HG03066 (cell line): ENCODE measurements at regions not wholly inside any gene's neighbourhood (a gene's known extent, or its start where the extent isn't known, plus 50 kb on each side); places are given as distances from the start of the nearest gene placed in this dataset.
"Not testable (repeated sequence)": the region's sequence is repeated elsewhere in the genome, so short reads cannot be mapped to it uniquely, and the experiment has no call there.

ENCODE experiments used
- ATAC-seq: cut with Tn5 transposase; IDR thresholded peaks from one replicate; pipeline ENCODE4 v1.9.1; 2021; ENCODE audit warnings: low read depth; ENCODE audit not compliant: unreplicated experiment

DNA sequence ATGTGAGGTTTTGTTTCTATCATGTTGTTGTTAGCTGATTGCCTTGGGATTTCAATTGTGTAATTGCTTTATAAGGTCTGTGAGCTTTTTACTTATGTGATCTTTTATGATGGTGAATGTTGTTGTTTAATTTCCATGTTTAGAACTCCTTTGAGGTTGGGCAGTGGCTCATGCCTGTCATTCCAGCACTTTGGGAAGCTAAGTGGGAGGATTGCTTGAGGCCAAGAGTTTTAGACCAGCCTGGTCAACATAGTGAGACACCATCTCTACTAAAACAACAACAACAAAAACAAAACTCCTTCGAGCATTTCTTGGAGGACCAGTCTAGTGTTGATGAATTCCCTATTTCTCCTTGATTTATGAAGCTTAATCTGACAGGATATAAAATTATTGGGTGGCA lies 102.1 kb upstream of the PMCH start:
- ATAC-seq: no peak

DNA sequence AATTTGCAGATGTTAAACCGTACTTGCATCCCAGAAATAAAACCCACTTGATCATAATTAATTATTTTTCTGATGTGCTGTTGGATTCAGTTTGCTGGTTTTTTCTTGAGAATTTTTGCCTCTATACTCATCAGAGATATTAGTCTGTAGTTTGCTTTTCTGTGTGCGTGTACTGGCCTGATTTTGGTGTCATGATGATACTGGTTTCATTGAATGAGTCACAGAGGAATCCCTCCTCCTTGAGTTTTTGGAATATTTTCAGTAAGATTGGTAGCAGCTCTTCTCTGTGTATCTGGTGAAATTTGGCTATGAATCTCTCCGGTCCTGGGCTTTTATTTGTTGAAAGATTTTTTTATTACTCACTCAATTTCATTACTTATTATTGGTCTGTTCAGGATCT lies 100.4 kb upstream of the PMCH start:
- ATAC-seq: no peak

DNA sequence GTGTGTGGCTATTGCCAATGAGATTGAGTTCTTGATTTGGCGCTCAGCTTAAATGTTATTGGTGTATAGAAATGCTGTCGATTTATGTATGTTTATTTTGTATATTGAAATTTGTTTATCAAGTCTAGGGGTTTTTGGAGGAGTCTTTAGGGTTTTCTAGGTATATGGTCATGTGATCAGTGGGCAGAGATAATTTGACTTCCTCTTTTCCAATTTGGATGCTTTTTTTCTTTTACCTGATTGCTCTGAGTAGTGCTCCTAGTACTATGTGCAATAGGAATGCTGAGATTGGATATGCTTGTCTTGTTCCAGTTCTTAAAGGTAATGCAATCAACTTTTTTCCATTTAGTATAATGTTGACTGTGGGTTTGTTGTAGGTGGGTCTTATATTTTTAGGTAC lies 99.8 kb upstream of the PMCH start:
- no peak for ATAC-seq

DNA sequence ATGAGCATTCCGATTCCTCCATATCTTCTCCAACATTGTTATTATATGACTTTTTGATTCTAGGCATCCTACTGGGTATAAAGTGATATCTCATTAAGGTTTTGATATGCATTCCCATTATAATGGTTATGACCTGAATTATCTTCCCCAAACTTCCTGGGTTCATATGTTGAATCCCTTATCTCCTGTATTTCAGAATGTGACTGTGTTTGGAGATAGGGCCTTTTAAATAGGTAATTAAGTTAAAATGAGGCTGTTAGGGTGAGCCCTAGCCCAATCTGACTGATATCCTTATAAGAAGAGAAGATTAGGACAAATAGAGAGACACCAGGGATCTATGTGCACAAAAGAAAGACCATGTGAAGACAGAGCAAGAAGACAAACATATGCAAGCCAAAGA lies 96.9 kb upstream of the PMCH start:
- ATAC-seq: no peak

GRCh38 chr12:102291498-102292440 lies 94.1 kb upstream of the PMCH start:
- ATAC-seq: not testable (repeated sequence)

- ATAC-seq: not testable (repeated sequence)
Observed at GRCh38 chr12:102289702-102290101, 92.1 kb upstream of the PMCH start.

DNA sequence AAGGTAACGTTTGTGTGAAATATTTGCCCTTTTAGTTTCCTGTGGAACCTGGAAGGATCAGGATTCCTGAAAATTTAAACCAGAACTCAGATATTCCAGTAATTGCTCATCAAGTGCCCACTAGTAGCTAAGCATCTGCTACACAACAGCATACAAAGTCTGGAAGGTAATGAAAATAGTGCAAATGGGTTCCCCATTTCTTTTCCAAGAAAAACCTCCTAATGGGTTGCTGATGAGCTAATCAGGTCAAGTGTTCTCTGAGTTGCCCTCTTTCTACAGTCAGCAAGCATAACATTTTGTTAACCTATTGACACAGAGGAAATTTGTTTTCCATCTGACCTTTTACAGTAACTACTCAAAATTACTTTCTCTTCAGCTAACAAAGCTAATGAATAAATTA lies 83.6 kb upstream of the PMCH start:
- no peak for ATAC-seq

- not testable (repeated sequence) for ATAC-seq
Observed at GRCh38 chr12:102255687-102256086, 58.1 kb upstream of the PMCH start.

- ATAC-seq: not testable (repeated sequence)
Observed at GRCh38 chr12:102251005-102251404, 53.4 kb upstream of the PMCH start.

GRCh38 chr12:102249079-102249841 lies 51.6 kb upstream of the PMCH start:
- ATAC-seq: no peak
